ENCODE measurements at regions not wholly inside any gene's neighbourhood (a gene's known extent, or its start where the extent isn't known, plus 50 kb on each side); places are given as distances from the start of the nearest gene placed in this dataset.
"Not testable (repeated sequence)": the region's sequence is repeated elsewhere in the genome, so short reads cannot be mapped to it uniquely, and the experiment has no call there.

DNA sequence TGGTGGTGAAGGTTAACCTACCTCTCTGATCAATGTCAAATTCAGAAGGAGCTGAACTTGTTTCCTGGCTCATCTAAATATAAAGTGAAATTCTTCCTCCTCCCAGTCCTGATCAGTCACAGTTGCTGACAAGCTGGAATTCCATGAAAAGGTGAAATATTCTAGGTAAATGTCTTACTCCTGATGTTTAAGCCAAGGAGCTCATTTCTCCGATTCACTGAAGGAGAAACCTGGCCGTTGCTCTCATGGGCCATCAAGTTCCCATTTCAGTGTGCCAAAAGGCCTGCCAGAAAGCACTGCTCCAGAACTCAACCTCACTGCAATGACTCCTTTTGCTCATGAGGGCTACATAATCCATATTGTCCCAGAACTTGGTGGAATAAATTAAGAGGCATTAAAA lies 707.5 kb downstream of the GALC start:
- DNase-seq: no peak

DNA sequence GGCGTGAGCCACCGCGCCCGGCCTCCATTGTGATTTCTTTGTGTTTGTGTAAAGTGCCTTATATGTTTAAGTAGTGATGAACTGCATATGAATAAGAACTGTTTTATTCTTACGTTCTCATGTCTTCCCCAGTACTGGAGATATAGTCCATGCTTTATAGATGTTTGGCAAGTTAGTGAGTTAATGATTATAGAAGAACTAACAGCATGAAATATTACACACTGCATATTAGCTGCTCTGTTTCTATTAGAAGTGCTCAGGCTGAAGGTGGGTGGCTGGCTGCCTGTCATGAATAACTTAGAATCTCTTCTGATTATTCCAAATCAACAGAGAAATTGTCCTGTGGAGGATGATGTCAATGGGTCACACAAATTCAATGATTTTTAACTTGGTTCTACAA lies 709.4 kb downstream of the GALC start:
- no peak for DNase-seq

DNA sequence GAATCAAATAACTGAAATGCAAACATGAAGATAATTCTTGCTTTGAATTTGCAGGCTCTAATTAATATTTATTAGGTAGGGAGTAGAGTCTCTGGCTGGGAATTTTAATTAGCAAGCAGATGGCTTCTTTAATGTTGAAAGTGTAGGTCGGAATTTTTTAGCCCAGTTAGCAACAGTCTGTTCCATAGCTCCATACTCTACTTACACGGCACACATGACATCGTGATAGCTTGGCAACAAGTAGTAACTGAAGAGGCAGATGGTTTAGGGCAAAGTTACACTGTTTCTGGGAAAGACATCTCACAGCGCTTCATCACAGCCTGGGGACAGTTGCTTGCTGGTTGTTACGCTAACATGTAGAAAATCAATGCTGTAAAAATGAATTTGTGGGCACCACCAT lies 710.7 kb downstream of the GALC start:
- peak; percentile 89 for DNase-seq

DNA sequence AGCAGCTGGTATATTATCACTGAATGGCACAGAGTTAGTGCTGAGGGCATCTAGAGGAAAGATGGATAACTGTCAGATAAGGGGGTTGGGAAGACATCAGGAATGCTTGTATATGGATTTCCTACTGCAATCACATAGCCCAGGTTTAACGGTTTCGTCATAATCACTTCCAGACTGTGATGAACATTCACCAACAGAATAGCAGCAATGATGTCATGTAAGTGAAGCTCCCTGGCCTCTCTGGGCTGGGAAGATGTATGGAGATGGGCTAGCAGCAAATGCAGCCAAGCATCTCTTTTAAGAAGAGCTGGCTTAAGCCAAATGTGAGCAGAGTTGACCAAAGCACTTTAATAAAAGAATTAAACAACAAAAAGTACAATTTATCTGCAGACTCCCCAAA lies 714.6 kb downstream of the GALC start:
- no peak for DNase-seq

DNA sequence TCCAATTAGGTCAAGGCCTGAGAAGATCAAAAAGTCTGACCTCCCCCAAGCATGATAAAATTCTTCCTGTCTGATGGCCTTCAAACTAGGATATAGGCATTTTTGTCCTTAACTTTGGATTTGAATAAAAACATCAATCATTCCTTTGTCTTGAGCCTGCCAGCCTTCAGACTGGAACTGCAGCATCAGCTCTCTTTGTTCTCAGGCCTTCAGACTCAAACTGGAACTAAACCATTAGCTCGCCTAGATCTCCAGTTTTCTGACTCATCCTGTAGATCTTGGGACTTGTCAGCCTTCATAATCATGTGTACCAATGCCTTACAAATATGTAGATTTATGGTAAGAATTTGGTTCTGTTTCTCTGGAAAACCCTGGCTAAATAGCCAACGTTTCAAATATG lies 721.7 kb downstream of the GALC start:
- DNase-seq: no peak

DNA sequence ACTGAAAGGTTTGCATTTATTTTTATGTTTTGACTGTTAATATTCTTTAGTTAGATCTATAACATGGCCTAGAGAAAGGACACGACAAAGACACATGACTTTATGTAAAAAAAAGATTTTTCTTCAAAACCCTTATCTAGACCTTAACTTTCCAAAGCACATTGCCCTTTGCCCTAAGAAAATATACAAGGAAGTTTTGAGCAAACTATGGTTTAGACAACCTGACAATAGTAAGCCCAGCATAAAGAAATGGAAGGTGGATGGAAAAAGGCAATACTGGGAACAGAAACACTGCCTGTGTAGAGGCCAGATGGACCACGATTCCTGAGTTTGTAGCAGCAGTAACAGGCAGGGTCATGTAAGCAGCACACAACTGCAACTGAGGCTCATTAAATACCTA lies 724.0 kb downstream of the GALC start:
- DNase-seq: no peak

DNA sequence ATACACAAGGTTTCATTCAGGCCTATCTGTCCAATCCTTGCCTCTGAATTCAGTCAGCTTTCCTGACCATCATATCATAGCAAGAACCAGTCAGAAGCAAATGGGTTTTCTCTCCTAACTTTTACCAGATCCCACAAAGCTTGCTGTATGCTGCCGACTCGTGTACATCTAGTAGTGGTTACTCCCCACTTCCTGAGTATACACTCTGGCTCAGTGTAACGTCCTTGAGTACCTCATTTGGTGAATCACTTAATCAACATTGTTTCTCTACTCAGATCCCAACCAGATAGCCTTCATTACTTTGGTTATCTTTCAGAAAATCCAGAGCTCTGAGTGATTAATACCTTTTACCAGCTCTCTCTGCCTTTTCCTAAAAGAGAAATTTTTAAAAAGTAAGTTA lies 728.2 kb downstream of the GALC start:
- no peak for DNase-seq

DNA sequence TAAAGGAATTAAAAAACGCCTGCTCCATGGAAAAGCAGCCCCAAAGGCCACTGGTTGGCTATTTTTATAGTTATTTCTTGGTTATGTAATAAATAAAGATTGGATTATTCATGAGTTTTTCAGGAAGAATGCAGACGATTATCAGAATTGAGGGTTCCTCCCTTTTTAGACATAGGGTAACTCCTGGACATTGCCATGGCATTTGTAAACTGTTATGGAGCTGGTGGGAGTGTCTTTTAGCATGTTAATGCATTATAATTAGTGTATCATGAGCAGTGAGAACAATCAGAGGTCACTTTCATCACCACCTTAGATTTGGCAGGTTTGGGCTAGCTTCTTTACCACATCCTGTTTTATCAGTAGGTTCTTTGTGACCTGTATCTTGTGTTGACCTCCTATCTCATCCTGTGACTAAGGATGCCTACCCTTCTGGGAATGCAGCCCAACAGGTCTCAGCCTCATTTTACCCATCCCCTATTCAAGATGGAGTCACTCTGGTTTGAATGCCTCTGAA lies 728.7 kb downstream of the GALC start:
- DNase-seq: no peak

DNA sequence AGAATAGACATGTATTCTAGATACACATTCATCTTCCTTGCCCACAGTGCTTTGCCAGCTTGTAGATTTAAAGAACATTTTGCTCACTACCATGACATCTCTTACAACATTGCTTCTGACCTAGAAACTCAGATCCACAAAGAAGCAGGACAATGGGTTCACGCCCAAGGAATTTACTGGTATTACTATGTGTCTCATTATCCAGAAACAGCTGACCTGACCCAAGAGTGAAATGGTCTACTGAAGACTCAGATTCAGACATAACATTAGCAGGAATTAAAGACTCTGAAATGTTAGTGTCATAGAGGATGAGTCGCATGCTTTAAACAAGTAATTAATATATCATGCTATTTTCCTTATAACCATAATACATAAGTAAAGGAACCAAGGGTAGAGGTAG lies 731.4 kb downstream of the GALC start:
- no peak for DNase-seq

DNA sequence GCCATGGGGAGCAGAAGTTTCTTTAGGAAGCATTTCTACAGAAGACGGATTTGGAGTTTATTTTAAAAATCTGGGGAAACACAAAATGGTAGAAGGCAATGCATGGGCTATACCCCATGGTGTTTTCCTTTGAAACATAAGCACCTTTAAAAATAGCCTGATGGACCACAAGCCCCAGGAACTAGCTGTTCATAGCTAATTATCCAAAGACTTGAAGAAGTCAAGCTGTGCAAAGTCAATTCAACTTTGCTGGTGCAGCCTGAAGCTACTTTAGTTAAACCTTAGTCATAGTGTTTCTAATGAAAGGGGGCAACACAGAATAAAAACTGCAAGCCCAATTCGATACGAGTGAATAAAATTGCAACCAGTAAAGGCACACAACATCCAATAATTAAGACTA lies 732.5 kb downstream of the GALC start:
- no peak for DNase-seq

DNA sequence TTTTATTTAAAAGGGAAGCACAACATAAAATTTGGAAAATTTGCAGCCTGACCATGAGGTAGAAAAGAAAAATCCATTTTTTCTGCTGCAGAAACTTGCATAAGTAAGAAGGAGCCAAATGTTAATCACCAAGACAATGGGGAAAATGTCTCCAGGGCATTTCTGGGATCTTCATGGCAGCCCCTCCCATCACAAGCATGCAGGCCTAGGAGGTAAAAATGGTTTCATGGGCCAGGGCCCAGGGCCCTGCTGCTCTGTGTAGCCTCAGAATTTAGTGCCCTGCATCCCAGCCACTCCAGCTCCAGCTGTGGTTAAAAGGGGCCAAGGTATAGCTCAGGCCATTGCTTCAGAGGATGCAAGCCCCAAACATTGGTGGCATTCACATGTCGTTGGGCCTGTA lies 735.6 kb downstream of the GALC start:
- no peak for DNase-seq

DNA sequence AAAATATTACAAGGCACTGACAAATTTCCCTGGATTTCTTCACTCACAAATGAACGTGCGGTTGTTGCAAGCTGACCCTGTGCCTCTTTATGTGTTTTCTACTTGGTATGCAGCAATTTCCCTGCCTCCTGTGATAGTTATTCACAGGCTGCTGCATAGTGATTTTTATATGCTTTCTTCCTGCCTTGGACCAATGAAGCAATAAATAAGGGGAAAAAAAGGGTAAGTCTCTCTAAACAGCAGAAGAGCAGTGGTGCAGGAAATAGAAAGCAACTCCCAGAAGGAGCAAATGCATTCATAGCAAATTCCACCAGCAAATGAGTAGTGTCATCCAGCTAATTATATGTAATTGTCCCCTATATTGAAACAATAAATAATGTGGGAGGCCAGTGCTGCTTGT lies 737.9 kb downstream of the GALC start:
- no peak for DNase-seq

DNA sequence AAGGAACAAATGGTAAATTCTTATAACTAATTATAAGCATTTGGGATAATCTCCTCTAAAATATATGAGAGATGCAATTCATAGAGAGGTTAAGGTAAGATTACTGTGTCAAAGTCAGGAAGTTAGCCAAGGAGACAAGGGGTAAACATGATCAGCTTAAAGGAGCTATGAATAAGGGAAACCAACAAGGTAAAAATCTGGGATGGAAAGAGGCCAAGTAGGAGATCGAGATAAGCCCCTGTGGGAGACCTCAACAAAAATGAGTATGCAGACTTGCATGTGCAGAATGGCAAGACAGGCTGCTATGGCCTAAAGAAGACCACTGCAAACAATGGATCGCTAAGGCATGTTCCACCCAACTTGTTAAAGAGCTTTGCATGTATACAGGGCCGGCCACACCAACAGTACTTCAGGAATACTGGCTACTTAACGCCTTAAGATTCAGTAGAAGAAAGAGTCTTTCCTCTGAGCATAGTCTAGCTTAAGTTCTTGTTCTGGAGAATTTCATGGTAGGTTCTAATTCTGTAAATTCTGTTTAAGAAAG lies 738.6 kb downstream of the GALC start:
- DNase-seq: no peak

DNA sequence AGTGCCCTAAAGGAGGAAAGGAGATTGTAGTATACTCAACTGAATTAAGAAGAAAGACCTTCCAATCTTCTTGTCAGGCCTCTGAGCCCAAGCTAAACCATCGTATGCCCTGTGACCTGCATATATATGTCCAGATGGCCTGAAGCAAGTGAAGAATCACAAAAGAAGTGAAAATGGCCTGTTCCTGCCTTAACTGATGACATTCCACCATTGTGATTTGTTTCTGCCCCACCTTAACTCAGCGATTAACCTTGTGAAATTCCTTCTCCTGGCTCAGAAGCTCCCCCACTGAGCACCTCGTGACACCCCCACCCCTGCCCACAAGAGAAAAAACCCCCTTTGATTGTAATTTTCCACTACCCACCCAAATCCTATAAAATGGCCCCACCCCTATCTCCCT lies 739.2 kb downstream of the GALC start:
- not testable (repeated sequence) for DNase-seq

DNA sequence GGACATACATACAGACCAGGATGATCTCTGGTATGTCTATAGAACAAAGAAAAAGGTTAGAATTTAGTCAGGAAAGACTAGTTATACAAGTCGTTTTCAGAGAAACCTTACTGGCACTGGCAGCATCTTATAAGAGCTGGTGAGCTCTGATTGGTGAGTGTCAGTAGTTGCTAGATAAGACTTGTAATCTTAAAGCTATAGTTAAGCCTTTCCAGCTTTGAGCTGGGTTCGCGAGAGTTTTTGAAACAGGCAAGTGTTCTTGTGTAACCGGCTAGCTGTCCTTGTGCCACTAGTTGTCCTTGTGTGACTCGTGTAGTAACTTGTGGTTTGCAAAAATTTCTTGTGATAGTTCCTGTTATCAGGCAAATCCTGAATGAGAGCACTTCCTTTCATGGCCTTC lies 740.9 kb downstream of the GALC start:
- DNase-seq: no peak

DNA sequence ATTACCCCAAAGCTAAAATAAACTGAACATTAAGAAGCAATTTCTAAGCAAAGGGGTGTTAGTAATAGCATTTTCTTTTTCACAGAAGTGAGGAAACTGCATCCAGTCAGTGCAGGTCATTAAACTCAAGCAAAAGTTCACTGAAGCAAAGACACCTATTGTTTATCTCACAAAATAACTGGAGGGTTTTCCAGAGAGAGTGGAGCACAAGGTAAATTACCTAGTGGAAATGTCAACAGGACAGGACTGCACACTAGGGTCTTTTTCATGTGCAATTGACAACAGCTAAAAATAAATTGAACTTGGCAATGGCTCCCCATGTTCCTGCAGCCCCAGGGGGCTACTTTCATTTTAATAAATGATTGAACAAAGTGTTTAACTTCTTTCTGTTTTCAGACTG lies 742.0 kb downstream of the GALC start:
- DNase-seq: no peak

DNA sequence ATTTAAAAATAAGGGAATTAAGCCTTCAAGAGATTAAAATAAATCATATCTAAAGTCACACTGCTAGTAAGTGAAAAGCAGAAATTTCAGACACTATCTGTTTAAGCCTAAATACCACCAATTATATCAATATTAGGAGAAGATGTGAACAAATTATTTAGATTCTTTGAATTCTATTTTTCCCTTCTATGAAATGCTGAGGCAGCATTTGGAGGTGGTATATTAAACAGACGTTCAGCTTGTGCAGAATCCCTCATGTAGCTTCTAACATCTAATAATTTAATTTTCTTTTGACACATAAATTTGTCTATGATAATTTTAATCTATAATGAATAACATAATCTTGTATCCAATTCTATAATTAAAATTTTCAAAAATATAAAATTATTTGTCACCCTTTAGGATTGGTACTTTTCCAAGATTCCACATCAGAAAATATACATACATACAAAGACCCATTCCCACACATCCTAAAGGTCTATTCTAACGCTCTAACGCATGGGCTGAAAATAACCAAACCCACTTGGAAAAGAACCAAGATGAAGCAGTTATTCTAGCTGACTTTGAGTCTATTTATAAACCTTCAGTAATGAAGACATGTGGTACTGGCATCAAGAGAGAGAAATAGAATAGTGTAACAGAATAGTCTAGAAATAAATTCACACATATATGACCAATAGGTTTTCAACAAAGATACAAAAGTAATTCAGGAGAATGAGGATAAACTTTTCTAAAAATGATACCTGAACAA lies 751.8 kb downstream of the GALC start:
- no peak for DNase-seq

DNA sequence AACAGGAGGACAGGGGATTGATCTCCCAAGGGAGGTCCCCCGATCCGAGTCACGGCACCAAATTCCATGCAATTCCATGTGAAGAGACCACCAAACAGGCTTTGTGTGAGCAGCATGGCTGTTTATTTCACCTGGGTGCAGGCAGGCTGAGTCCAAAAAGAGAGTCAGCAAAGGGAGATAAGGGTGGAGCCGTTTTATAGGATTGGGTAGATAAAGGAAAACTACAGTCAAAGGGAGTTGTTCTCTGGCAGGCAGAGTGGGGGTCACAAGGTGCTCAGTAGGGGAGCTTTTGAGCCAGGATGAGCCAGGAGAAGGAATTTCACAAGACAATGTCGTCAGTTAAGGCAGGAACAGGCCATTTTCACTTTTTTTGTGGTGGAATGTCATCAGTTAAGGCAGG lies 752.7 kb downstream of the GALC start:
- not testable (repeated sequence) for DNase-seq

DNA sequence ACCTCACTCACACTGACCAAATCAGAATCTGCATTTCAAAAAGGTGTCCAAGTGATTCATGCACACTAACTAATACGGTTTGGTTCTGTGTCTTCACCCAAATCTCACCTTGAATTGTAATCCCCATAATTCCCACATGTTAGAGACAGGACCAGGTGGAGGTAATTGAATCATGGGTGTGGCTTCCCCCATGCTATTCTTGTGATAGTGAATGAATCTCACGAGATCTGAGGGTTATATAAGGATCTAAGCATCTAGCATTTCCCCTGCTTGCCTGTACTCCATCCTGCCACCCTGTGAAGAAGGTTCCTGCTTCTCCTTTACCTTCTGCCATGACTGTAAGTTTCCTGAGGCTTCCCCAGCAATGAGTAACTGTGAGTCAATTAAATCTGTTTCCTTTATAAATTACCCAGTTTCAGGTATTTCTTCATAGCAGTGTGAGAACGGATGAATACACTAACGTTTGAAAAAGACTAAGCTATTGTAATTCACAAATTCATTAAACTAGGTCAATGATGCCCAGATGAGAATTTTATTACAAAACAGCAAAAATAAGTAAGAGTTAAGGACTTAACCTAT lies 759.1 kb downstream of the GALC start:
- DNase-seq: no peak

DNA sequence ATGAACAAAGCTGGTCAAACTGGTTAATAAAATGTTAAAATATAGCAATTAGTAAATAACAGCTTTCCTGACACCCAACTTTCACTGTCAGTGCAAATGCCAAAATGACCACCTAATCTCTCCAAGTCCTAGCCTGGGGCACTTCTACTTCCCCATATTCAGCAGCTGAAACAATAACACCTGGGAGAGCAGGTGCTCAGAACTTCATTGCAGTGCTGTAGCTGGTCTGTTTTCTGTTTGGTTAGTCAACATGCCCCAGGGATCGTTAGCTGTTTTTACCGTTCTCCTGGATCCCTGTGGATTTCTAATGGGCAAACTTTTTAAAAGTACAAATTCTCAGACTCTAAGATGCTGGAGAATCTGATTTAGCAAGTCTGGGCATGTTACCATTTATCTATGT lies 759.7 kb downstream of the GALC start:
- DNase-seq: no peak

DNA sequence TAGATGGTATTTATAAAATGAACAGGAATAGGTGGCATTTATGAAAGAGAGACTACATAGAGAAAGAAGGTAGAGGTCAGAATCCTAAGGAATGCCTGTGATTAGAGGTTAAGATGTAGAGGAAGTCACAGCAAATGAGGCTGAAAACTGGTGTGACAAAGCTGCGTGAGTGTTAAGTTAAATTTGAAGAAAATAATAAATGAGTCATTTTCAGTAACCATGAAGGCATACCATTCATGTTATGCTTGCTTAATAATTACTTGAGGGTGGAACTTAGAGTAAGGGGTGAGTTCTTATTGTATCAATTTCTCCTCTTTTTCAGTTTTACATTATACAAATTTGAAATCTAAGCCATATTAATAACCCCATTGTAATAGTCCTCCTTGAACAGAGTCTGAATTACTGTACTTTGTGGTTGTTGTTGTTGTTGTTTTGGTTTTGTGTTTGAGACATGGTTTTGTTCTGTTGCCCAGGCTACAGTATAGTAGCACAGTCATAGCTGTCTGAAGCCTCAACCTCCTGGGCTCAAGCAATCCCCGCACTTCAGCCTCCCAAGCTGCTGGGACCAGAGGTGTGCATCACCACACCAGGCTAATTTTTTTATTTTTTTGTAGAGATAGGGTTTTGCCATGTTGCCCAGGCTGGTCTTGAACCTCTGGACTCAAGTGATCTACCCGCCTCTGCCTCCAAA lies 761.5 kb downstream of the GALC start:
- DNase-seq: no peak

DNA sequence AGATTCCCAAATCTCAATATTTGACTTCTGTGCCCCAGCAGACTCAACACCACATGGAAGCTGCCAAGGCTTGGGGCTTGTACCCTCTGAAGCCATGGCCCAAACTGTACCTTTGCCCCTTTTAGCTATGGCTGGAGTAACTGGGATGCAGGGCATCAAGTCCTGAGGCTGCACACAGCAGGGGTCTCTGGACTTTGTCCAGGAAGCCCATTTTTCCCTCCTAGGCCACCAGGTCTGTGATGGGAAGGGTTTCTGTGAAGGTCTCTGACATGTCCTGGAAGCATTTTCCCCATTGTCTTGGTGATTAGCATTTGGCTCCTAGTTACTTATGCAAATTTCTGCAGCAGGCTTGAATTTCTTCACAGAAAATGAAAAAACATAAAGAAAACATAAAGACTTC lies 762.3 kb downstream of the GALC start:
- DNase-seq: no peak

DNA sequence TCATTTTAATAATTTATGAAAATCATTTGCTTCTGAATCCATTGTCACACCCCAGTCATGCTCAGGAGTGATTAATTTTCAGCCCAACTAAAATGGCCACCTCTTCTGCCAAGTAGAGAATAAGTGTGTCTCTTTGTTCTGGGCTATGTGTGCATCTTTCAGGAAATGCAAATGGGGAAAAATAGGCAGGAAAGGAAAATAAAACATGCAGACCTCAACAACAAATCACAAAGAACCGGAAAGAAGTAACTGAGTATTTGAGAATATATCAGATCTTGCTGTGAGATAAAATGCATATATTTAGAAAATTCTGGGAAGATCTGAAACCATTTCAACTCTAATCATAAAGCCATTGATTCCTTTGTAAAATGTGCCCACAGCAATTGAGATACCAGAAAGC lies 763.9 kb downstream of the GALC start:
- no peak for DNase-seq

DNA sequence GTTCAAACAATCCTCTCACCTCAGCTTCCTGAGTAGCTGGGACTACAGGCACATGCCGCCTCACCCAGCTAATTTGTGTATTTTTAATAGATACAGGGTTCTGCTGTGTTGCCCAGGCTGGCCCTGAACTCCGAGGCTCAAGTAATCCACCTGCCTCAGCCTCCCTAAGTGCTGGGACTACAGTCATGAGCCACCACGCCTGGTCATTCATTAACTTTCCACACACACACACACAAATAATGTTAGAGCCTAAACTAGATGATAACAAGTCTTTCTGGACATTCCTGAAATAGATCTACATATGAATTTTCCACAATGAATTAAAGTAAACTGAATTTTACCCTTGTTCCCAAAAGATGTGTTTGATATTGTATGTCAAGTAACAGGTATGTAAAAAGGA lies 776.0 kb downstream of the GALC start:
- DNase-seq: no peak

Measured in NCI-H524 treated with DMSO at 0.1 percent for 48 hours (cell line).